Tibial nerve (tissue), 4 donors: ENCODE measurements at regions not wholly inside any gene's neighbourhood (a gene's known extent, or its start where the extent isn't known, plus 50 kb on each side); places are given as distances from the start of the nearest gene placed in this dataset.
A peak's percentile ranks its signal among the peaks of the same experiment; 100 is the strongest.
"Not testable (repeated sequence)": the region's sequence is repeated elsewhere in the genome, so short reads cannot be mapped to it uniquely, and the experiment has no call there.

Source experiments
- DNase-seq, 2 donors: peaks; one replicate each; pipeline ENCODE4 v3.0.0-alpha.2; 2019; ENCODE audit warnings: low spot score in 2 of 2
- H3K27ac ChIP-seq, 4 donors: fragments of 200-600 bp; sonication (generic) in 3 of 4; one replicate each; pipeline ENCODE4 v1.5.1; 2017 to 2019; ENCODE audit warnings: mild to moderate bottlenecking in 1 of 4
- H3K27me3 ChIP-seq, 2 donors: fragments of 200-600 bp; sonication (generic) in 1 of 2; one replicate each; pipeline versions ENCODE4 v1.5.1 to v1.6.0; 2017 to 2019
- H3K36me3 ChIP-seq, 3 donors: fragments of 200-600 bp; sonication (generic); one replicate each; pipeline ENCODE4 v1.5.1; 2018 to 2019
- H3K4me1 ChIP-seq, 4 donors: fragments of 200-600 bp; sonication (generic) in 3 of 4; one replicate each; pipeline ENCODE4 v1.5.1; 2017 to 2019
- H3K4me3 ChIP-seq, 4 donors: fragments of 200-600 bp; sonication (generic) in 3 of 4; one replicate each; pipeline ENCODE4 v1.5.1; 2017 to 2019; ENCODE audit warnings: mild to moderate bottlenecking in 1 of 4, moderate library complexity in 1 of 4
- H3K9me3 ChIP-seq, 4 donors: fragments of 200-600 bp; sonication (generic) in 3 of 4; one replicate each; pipeline ENCODE4 v1.5.1; 2017 to 2019
- CTCF ChIP-seq, 5 experiments: fragments of 200-600 bp in 3 of 5; fragments of 450-650 bp in 2 of 5; sonication (generic) in 3 of 5; IDR thresholded peaks; one replicate each; pipeline ENCODE4 v1.5.1; 2016 to 2019; ENCODE audit warnings: antibody characterized with exemption in 5 of 5, mild to moderate bottlenecking in 3 of 5, moderate library complexity in 2 of 5
- EP300 ChIP-seq, 2 donors: sonication (generic); formaldehyde crosslinking; IDR thresholded peaks; one replicate each; pipeline ENCODE4 v1.6.1; 2017; ENCODE audit warnings: antibody characterized with exemption in 2 of 2, mild to moderate bottlenecking in 1 of 2
- POLR2A ChIP-seq, 2 donors: fragments of 450-650 bp; IDR thresholded peaks; one replicate each; pipeline ENCODE4 v1.6.1; 2017; ENCODE audit warnings: antibody characterized with exemption in 2 of 2, mild to moderate bottlenecking in 2 of 2, moderate library complexity in 2 of 2
- WGBS, 2 donors: methylation state at CpG; one replicate each; pipeline ENCODE4 v1.1.5; 2018; 5-methylcytosine and 5-hydroxymethylcytosine counted together

- 56 to 71% methylated on average over 1 of the region's 1 CpG for WGBS, 2 donors
- Histone ChIP-seq H3K27ac (no peak overlapping the region), H3K9me3 (peaks cover 0 to 10% (median 0%) of the 10 kb centered on the region in 4 donors), H3K36me3 (no peaks in the 10 kb centered on the region), H3K27me3 (no peaks in the 10 kb centered on the region), H3K4me3 (no peak overlapping the region), H3K4me1 (no peaks in the 10 kb centered on the region)
- no peak for DNase-seq
- TF ChIP-seq POLR2A (IDR thresholded peaks at IDR 0.05) (no peak), CTCF (IDR thresholded peaks at IDR 0.05) (no peak), EP300 (IDR thresholded peaks at IDR 0.05) (no peak)
These were observed 270.0 kb downstream of the AGTPBP1 start for GRCh38 chr9:85471791-85472190.

- no peaks in the 10 kb centered on the region for H3K9me3 ChIP-seq
- WGBS, 2 donors, result 89 to 94% methylated on average over 10 of the region's 10 CpGs
- no peak for TF ChIP-seq EP300 (IDR thresholded peaks at IDR 0.05)
- TF ChIP-seq POLR2A (IDR thresholded peaks at IDR 0.05), result no peak
- TF ChIP-seq CTCF (IDR thresholded peaks at IDR 0.05), result no peak
- no peak overlapping the region for H3K27ac ChIP-seq
- H3K4me1 ChIP-seq, result no peaks in the 10 kb centered on the region
- no peaks in the 10 kb centered on the region for H3K36me3 ChIP-seq
- no peak overlapping the region for H3K4me3 ChIP-seq
- H3K27me3 ChIP-seq, result no peaks in the 10 kb centered on the region
- no peak for DNase-seq
These were observed 272.7 kb downstream of the AGTPBP1 start for GRCh38 chr9:85469041-85469440.

- Histone ChIP-seq H3K4me1 (no peaks in the 10 kb centered on the region), H3K27ac (no peak overlapping the region), H3K4me3 (no peak overlapping the region), H3K27me3 (no peaks in the 10 kb centered on the region), H3K9me3 (no peaks in the 10 kb centered on the region), H3K36me3 (no peaks in the 10 kb centered on the region)
- WGBS, 2 donors, result 78 to 85% methylated on average over 10 of the region's 10 CpGs
- DNase-seq, result no peak
- no peak for TF ChIP-seq POLR2A (IDR thresholded peaks at IDR 0.05)
- TF ChIP-seq CTCF (IDR thresholded peaks at IDR 0.05), result no peak
- no peak for TF ChIP-seq EP300 (IDR thresholded peaks at IDR 0.05)
These were observed 274.9 kb downstream of the AGTPBP1 start for GRCh38 chr9:85466834-85467233.

GRCh38 chr9:85458114-85458864, 283.5 kb downstream of the AGTPBP1 start:
- H3K4me1 ChIP-seq, H3K27me3 ChIP-seq, H3K36me3 ChIP-seq, H3K27ac ChIP-seq, DNase-seq, H3K9me3 ChIP-seq, H3K4me3 ChIP-seq: not testable (repeated sequence)
- 90 to 93% methylated on average over 5 of the region's 5 CpGs for WGBS, 2 donors

GRCh38 chr9:85453850-85454249, 287.9 kb downstream of the AGTPBP1 start:
- WGBS, 2 donors, result 55 to 66% methylated on average over 5 of the region's 5 CpGs
- TF ChIP-seq CTCF (IDR thresholded peaks at IDR 0.05), result no peak
- peak in 1 of 2 donors; percentile 5 for TF ChIP-seq EP300 (IDR thresholded peaks at IDR 0.05)
- TF ChIP-seq POLR2A (IDR thresholded peaks at IDR 0.05), result no peak
- no peaks in the 10 kb centered on the region for H3K36me3 ChIP-seq
- DNase-seq, result no peak
- H3K27ac ChIP-seq, result no peak overlapping the region
- H3K9me3 ChIP-seq, result no peaks in the 10 kb centered on the region
- no peaks in the 10 kb centered on the region for H3K4me1 ChIP-seq
- H3K4me3 ChIP-seq, result no peak overlapping the region
- H3K27me3 ChIP-seq, result no peaks in the 10 kb centered on the region
